Activated T-cell treated with anti-CD3 and anti-CD28 coated beads, Interleukin-2, amount 50 U/mL, for 1 hour (primary cell): ENCODE measurements at regions not wholly inside any gene's neighbourhood (a gene's known extent, or its start where the extent isn't known, plus 50 kb on each side); places are given as distances from the start of the nearest gene placed in this dataset.
"Not testable (repeated sequence)": the region's sequence is repeated elsewhere in the genome, so short reads cannot be mapped to it uniquely, and the experiment has no call there.

Experiments used
- DNase-seq: peaks from one replicate; pipeline ENCODE4 v3.0.0-alpha.2; 2020

DNA sequence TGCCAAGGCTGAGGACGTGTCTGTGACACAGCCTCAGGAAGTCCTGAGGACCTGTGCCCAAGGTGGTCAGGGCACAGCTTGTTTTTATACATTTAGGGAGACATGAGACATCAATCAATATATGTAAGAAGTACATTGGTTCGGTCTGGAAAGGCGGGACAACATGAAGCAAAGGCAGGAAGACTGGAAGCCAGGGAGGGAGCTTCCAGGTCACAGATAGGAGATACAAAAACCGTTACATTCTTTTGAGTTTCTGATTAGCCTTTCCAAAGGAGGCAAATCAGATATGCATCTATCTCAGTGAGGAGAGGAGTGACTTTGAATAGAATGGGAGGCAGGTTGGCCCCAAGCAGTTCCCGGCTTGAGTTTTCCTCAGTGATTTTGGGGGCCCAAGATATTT, 127.1 kb upstream of the SGCG start:
- not testable (repeated sequence) for DNase-seq

DNA sequence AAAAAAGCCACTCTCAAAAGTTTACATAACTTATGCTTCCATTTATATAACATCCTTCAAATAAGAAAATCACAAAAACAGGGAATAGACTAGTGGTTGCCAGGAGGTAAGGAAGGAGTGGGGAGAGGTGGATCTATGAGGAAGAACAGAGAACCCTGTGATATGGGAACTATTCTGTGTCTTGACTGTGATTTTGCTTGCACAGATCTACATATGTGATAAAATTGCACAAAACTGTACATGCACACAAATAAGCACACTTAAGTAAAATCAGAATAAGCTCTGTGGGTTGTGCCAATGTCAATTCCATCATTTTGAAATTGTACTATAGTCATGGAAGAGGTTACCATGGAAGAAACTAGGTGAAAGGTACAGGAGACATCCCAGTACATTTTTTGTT, 121.6 kb upstream of the SGCG start:
- no peak for DNase-seq

DNA sequence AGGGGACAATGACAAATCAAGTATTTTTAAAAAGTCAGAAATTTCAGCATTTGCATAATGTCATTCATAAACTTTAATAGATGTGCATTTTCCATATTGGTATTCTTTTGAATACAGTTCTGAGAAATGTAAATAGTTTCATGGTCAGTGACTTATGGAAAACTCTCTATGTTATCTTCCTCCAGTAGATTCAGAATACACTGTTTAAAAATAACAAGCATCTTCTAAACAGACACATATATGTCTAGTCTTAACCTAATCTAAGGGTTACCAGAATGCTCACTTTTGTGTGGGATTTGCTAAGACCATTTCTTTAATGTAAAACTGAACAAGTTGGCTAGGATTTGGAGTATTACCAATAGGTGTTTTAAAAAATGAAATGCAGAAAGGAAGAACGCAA, 119.8 kb upstream of the SGCG start:
- DNase-seq, result no peak

DNA sequence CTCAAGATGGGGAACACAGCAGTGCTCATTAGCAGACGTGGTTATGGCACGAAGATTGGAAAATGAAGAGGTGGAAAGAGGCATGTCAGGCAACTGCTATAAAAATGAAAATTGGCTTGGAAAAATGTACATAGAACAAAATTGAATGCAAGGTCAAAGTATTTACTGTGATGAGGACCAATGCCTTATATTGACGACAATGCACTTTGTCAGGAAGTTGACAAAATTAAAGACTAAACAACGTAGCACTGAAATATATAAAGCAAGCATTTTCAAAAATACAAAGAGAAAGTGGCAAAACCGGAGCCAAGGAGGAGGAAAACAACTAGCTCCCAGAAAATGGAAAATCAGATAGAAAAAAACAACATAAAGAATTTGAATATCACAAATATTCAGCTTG, 113.7 kb upstream of the SGCG start:
- no peak for DNase-seq

DNA sequence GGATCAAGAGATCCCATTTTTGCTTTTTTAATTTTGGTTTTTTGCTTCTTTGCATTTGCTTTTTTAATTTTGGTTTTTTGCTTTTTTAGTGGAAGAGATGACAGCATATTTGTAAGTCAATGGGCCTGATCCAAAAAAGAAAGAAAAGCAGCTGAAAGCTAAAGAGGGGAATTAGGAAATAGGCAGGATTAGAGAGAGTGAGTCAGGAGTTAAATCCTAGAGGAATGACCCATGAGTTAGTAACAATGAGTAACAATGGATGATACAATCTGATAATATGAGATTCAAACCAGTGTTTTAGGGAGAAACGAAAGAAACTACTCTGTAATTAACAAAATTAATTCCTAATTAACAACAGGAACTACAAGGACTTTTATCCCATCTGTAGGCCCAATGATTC, 111.2 kb upstream of the SGCG start:
- DNase-seq, result no peak

DNA sequence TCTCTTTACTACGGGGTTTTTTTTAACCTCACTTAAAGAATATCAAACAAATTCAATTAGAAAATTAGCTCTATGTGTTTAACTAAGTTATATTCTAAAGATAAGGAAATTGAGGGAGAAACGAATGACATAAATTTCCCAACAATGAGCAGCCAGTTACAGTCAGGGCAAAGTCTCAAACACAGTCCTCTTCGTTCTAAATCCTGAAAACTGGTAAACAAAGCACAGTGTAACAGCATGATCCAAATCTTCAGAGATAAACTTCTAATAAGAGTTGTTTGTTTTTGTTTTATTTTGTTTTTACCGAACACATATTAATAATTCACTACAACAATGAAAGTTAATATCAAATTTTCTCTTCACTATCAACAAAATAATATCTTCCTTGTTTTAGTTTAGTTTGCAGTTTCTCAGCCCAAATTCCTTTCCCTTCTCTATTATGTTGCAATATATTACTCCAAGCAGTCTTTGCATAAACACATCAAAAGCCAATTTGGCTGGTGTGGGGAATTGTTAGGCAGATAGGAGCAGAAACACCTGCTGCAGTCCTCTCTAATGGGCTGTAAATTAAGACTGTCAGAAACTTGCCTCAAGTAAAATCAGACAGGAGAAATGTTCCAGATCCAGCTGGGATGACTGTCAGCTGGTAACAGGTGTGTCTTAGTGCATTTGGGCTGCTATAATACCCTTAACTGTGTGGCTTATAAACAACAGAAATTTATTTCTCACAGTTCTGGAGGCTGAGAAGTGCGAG, 106.5 kb upstream of the SGCG start:
- DNase-seq, result no peak

DNA sequence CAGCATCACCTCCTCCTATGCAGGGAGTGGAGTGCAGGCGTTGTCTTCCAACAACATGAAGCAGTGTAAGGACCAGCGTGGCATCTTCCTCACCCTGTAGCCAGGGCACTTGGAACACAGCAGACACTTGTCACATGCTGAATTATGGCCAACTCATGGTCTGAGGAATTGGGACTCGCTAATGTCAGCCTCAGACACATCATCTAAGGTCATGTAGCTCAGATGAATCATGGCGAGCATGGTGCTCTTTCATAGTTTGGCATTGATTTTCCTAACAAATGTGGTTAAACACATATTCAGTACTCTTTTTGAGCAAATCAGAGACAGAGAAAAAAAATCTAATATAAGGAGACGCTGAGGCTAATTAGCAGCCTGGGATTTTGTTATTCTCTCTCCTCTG, 99.6 kb upstream of the SGCG start:
- no peak for DNase-seq

DNA sequence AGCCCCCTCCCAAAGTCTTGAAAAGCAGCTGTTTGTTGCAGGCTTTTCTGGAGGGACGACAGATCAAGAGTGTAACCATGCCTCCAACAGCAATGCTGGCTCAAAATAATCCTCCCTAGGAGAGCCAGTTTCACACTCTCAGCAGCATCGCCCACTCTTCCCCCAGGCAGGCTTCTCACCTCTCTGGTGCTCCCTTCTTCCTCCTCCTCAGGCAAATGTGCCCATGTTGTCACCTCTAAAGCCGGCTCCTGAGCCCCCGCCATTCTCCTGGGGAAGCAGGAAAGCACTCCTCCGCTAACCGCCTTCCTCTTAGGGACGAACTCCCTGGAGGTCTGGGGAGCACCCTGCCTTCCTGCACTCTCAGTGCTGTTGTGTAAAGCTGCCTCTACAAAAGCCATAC, 98.9 kb upstream of the SGCG start:
- DNase-seq, result no peak

DNA sequence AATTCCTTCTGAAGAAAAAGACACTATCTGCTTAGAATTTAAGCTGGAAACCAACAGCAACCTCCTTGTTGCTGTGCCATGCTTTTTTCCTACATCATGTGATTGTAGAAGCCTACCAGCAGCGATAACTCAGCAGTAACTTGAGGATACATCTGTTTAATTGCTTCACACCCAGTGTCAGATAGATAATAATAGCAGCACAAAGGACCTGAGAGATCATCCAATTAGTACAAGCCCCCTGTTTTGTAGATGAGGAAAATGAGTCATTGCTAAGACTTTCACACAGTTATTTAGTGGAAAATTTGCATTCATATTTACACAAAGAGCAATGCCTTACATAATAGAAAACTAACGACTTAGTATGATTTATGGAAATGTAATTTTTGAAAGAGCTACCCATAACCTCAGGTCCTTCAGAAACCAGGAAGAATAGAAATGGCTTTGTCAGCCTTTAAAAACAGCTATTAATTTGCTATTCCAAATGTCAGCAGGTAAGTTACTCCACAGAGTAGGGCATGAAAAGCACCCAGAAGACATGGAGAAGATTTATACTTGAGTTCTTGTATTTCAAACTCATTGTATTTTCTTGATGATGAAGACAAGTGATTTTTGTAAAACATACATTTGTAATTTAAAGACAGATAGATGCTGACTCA, 93.7 kb upstream of the SGCG start:
- DNase-seq, result no peak

DNA sequence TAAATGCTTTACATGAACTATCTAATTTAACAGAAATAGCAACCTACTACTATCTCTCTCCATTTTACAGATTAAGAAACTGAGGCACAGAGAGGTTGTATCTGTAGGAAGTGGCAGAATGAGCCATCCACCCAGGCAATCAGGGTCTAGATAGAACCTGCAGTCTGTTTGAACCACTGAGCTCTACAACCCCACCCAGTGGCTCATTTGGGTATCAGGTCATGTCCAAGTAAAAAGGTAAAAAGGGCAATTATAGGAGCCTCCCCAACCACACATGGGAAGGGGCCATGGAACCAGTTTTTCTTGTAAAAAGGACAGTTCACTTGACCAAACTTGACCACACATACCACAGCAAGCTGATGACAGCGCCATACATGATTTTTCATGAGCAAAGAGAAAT, 92.9 kb upstream of the SGCG start:
- DNase-seq, result no peak

DNA sequence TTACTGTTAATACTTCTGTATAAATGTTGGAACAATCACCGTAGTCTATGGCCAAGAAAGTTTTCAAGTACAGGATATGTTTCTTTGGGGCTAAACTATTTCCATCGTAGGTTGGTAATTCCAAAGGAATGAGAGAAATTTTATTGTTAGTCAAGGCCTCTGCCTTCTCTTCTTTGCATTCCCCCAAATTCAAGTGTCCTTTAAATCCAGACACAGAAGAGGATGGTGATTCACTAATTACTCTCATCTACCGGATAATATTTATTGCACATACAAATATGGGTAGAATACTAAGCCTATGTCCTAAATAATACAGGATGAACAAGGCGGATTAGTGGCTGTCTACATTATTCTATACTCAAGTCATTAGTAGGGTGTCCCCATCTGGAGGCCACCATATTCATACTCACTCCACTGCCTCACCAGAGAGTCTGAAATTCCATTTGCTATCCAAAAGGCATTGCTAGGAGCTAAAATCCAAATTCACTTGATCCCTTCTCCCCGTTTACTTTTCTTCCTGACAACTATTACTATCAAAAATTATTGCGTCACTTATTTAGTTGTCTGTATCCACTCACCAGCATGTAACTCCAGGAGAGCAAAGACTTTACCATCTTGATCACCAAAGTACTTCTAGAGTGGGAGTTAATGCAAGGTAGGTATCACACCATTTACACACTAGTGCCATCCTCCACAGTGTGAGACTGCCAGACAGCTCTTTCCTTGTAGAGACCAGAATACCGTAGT, 82.4 kb upstream of the SGCG start:
- DNase-seq, result no peak

DNA sequence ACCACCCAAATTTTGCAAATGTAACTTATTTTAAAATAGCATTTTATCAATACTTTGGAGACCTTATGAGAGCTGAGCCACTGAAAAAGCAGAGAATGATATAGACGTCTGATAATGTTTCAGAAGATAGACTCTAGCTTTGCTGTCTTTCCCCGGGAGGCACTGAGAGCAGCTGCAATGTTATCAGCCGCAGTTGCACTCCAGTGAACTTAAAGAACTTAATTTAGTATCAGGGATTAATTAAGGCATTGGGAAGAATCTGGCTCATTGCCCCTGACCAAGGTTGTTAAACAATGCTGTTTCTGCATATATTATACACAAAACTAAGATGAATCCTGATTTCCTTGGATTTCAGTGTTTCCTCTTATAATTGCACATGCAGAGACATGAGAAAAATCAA, 75.7 kb upstream of the SGCG start:
- no peak for DNase-seq

DNA sequence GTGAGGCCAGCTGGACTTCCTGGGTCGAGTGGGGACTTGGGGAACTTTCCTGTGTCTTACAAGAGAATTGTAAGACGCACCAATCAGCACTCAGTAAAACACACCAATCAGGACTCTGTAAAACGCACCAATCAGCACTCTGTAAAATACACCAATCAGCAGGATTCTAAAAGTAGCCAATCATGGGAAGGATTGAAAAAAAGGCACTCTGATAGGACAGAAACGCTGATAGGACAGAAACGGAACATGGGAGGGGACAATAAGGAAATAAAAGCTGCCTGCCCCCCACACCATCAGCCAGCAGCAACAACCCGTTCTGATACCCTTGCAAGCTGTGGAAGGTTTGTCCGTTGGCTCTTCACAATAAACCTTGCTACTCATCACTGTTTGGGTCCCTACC, 73.1 kb upstream of the SGCG start:
- no peak for DNase-seq

DNA sequence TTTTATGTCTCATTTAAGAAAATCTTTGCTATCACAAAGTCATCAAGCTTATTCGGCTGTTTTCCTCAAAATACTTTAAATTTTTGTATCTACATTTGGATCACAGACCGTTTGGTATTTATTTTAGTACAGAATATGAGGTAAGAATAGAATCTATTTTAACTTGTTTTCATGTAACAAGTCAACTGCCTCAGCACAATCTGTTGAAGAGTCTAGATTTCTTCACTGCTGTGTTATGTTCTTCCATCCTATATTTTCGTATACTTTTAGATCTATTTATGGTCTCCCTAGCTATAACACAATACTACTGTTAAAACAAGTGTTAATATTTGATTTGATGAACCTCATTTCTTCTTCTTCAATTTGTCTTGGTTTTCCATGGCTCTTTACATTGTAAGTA, 61.6 kb upstream of the SGCG start:
- no peak for DNase-seq

DNA sequence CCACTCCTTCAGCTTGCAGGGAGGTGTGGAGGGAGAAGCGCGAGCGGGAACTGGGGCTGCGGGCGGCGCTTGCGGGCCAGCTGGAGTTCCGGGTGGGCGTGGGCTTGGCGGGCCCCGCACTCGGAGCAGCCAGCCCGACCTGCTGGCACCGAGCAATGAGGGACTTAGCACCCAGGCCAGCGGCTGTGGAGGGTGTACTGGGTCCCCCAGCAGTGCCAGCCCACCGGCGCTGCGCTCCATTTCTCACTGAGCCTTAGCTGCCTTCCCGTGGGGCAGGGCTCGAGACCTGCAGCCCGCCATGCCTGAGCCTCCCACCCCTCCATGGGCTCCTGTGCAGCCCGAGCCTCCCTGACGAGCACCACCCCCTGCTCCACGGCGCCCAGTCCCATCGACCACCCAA, 53.2 kb upstream of the SGCG start:
- not testable (repeated sequence) for DNase-seq

DNA sequence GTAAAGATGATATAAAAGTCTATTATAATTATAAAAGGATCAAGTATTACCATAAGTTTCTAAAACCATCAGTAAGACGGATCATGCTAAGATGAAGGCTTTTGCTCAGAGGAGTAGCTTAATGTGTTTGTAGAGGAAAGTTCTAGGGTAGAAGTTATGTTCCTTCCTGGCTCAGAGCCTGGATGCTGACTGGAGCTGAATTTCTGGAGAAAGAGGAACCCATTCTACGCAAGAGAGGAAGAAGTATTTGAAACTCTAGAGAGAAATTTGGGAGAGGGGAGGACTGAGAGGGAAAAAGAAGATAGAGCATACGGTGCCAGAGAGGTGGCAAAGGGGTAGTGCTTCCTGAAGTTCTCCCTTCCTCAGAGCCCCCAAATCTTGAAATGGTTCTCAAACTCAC, 51.4 kb upstream of the SGCG start:
- no peak for DNase-seq
